GM23338 (cell line): ENCODE measurements at regions not wholly inside any gene's neighbourhood (a gene's known extent, or its start where the extent isn't known, plus 50 kb on each side); places are given as distances from the start of the nearest gene placed in this dataset.

Experiments
- ATAC-seq: fragments of 200-7000 bp; cut with Tn5 transposase; 3 replicates; pipeline ENCODE4 v1.9.1; 2020
- DNase-seq: peaks from one replicate; pipeline ENCODE4 v3.0.0-alpha.2; 2015; ENCODE audit warnings: low spot score
- H2AFZ ChIP-seq: fragments of 200-600 bp; sonication (generic); 2 replicates; pipeline ENCODE4 v1.8.0; 2016; ENCODE audit warnings: antibody characterized with exemption, mild to moderate bottlenecking, moderate library complexity
- H3F3A ChIP-seq: fragments of 200-600 bp; sonication (generic); replicated peaks from 2 replicates; pipeline ENCODE4 v1.8.0; 2017; ENCODE audit warnings: antibody characterized with exemption, mixed run types, low read depth
- H3K27ac ChIP-seq: fragments of 200-600 bp; sonication (generic); 2 replicates; pipeline ENCODE4 v1.6.1; 2016; ENCODE audit warnings: low read depth
- H3K27me3 ChIP-seq: fragments of 200-600 bp; sonication (generic); 2 replicates; pipeline ENCODE4 v1.8.0; 2016; ENCODE audit warnings: mild to moderate bottlenecking, mixed run types, moderate library complexity; ENCODE audit not compliant: insufficient read depth
- H3K36me3 ChIP-seq: fragments of 200-600 bp; sonication (generic); 2 replicates; pipeline ENCODE4 v1.8.0; 2016; ENCODE audit warnings: mild to moderate bottlenecking; ENCODE audit not compliant: insufficient read depth
- H3K4me1 ChIP-seq: fragments of 200-600 bp; sonication (generic); 2 replicates; pipeline ENCODE4 v1.8.0; 2016; ENCODE audit warnings: mild to moderate bottlenecking, moderate library complexity; ENCODE audit not compliant: insufficient read depth
- H3K4me2 ChIP-seq: fragments of 200-600 bp; sonication (generic); 2 replicates; pipeline ENCODE4 v1.7.1; 2017; ENCODE audit warnings: mixed run types
- H3K4me3 ChIP-seq: fragments of 200-600 bp; sonication (generic); 2 replicates; pipeline ENCODE4 v1.6.1; 2016; ENCODE audit warnings: mixed run types
- H3K79me2 ChIP-seq: fragments of 200-600 bp; sonication (generic); replicated peaks from 2 replicates; pipeline ENCODE4 v1.8.0; 2017; ENCODE audit warnings: mild to moderate bottlenecking; ENCODE audit not compliant: insufficient read depth
- H3K9me2 ChIP-seq: fragments of 200-600 bp; sonication (generic); 2 replicates; pipeline ENCODE4 v1.8.0; 2017; ENCODE audit not compliant: insufficient read depth
- H4K20me1 ChIP-seq: fragments of 200-600 bp; sonication (generic); replicated peaks from 2 replicates; pipeline ENCODE4 v1.8.0; 2017; ENCODE audit warnings: mild to moderate bottlenecking; ENCODE audit not compliant: insufficient read depth
- H3K27ac Mint-ChIP-seq: 2 replicates; pipeline ENCODE4 v1.8.0; 2020; ENCODE audit warnings: inconsistent platforms, mild to moderate bottlenecking, moderate library complexity, mixed read lengths
- H3K27me3 Mint-ChIP-seq: 3 replicates; pipeline ENCODE4 v1.8.0; 2022; ENCODE audit warnings: low read depth, mild to moderate bottlenecking, moderate library complexity, mixed read lengths, inconsistent platforms; ENCODE audit not compliant: insufficient read depth, poor library complexity
- H3K36me3 Mint-ChIP-seq: 3 replicates; pipeline ENCODE4 v1.8.0; 2021; ENCODE audit warnings: low read depth, mild to moderate bottlenecking, inconsistent platforms, moderate library complexity, mixed read lengths
- H3K4me1 Mint-ChIP-seq: 3 replicates; pipeline ENCODE4 v1.8.0; 2020; ENCODE audit warnings: mild to moderate bottlenecking, inconsistent platforms, mixed read lengths
- H3K4me3 Mint-ChIP-seq: 3 replicates; pipeline ENCODE4 v1.8.0; 2021; ENCODE audit warnings: moderate library complexity, mild to moderate bottlenecking, inconsistent platforms, mixed read lengths
- H3K9me3 Mint-ChIP-seq: 3 replicates; pipeline ENCODE4 v1.8.0; 2020; ENCODE audit warnings: moderate library complexity, mild to moderate bottlenecking, inconsistent platforms, mixed read lengths
- CREB1 ChIP-seq: fragments of 250-450 bp; sonication (Bioruptor Pico); IDR thresholded peaks from 2 replicates; pipeline ENCODE4 v1.5.0; 2020; ENCODE audit warnings: low read depth, mild to moderate bottlenecking, moderate library complexity
- EZH2 ChIP-seq: fragments of 200-600 bp; sonication (generic); IDR thresholded peaks from one replicate; pipeline ENCODE4 v1.8.0; 2017; ENCODE audit warnings: antibody characterized with exemption, mild to moderate bottlenecking, low read depth; ENCODE audit not compliant: unreplicated experiment
- EZH2phosphoT487 ChIP-seq: fragments of 200-600 bp; sonication (generic); IDR thresholded peaks from one replicate; pipeline ENCODE4 v1.8.1; 2018; ENCODE audit warnings: antibody characterized with exemption; ENCODE audit not compliant: unreplicated experiment
- JUNB ChIP-seq: IDR thresholded peaks from one replicate; pipeline ENCODE4 v1.6.1; 2016; ENCODE audit warnings: antibody characterized with exemption; ENCODE audit not compliant: unreplicated experiment
- NANOG ChIP-seq: IDR thresholded peaks from 2 replicates; pipeline ENCODE4 v1.6.1; 2016; ENCODE audit warnings: antibody characterized with exemption, borderline replicate concordance
- POLR2AphosphoS5 ChIP-seq: IDR thresholded peaks from 2 replicates; pipeline ENCODE4 v1.6.1; 2016; ENCODE audit warnings: antibody characterized with exemption, low read depth
- REST ChIP-seq: IDR thresholded peaks from one replicate; pipeline ENCODE4 v1.6.1; 2018; ENCODE audit warnings: antibody characterized with exemption; ENCODE audit not compliant: unreplicated experiment
- STAT1 ChIP-seq: IDR thresholded peaks from one replicate; pipeline ENCODE4 v1.6.1; 2016; ENCODE audit warnings: antibody characterized with exemption; ENCODE audit not compliant: unreplicated experiment
- ZNF114 ChIP-seq: fragments of 250-450 bp; sonication (Bioruptor Pico); IDR thresholded peaks from 2 replicates; pipeline ENCODE4 v1.5.0; 2020; ENCODE audit warnings: mild to moderate bottlenecking, moderate library complexity
- ZNF331 ChIP-seq: fragments of 250-450 bp; sonication (Bioruptor Pico); IDR thresholded peaks from 2 replicates; pipeline ENCODE4 v1.5.0; 2020; ENCODE audit warnings: low read depth, mild to moderate bottlenecking, moderate library complexity
- TF ChIP-seq, protein P1 (sequence below): fragments of 250-450 bp; sonication (Bioruptor Pico); IDR thresholded peaks from 2 replicates; pipeline ENCODE4 v1.5.0; 2020; ENCODE audit warnings: mild to moderate bottlenecking, moderate library complexity
- TF ChIP-seq, protein P2 (sequence below): IDR thresholded peaks from 2 replicates; pipeline ENCODE4 v1.6.1; 2016; ENCODE audit warnings: antibody characterized with exemption
- TF ChIP-seq, protein P3 (sequence below), 2 experiments: fragments of 200-600 bp in 1 of 2; sonication (generic) in 1 of 2; conservative IDR thresholded peaks; 2 replicates each; pipeline versions ENCODE4 v1.5.1 to v1.6.1; 2016 to 2017; ENCODE audit warnings: antibody characterized with exemption in 2 of 2, low read depth in 2 of 2, mild to moderate bottlenecking in 2 of 2, moderate library complexity in 1 of 2

DNA sequence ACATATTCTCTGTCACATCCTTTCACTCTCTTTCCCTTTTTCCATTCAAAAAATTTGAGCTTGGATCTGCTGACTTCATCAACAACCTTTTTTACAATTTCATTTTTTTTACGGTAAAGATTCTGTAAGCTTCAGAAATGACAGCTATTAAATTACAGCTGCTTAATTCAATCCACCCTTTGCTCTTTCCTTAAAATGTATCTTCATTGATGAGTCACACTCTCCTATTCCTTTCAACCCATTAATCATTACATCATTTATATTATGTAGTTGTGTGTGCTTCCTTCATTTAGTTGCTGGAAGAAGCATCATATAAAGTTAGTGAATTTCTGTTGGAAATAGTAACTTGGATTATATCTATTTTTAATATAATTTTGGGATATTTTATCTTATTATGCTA is 67.1 kb upstream of the MAGI2 start:
- DNase-seq = no peak

More for the DNA sequence above, 67.1 kb upstream of the MAGI2 start:
- Histone ChIP-seq H3K27me3 (no peaks in the 10 kb centered on the region), H3K27ac (no peak overlapping the region), H3K9me2 (0 out of 2 replicates have a peak, but pooled peaks cover 3% of the 10 kb centered on the region), H3K36me3 (no peaks in the 10 kb centered on the region), H3F3A (no peaks in the 10 kb centered on the region), H4K20me1 (no peaks in the 10 kb centered on the region), H2AFZ (no peak overlapping the region), H3K79me2 (no peaks in the 10 kb centered on the region), H3K4me3 (no peak overlapping the region), H3K4me2 (no peak overlapping the region), H3K4me1 (no peaks in the 10 kb centered on the region)
- Mint-ChIP-seq H3K27ac (no peak overlapping the region), H3K27me3 (no peaks in the 10 kb centered on the region), H3K4me3 (no peak overlapping the region), H3K9me3 (no peaks in the 10 kb centered on the region), H3K36me3 (no peaks in the 10 kb centered on the region), H3K4me1 (peaks cover 6% of the 10 kb centered on the region; the same call in 2 of the 3 replicates)
- ATAC-seq = no peak
- no peak for TF ChIP-seq ZNF114 (CRISPR knock-in tag)
- no peak for TF ChIP-seq EZH2phosphoT487
- TF ChIP-seq, protein P1, sequence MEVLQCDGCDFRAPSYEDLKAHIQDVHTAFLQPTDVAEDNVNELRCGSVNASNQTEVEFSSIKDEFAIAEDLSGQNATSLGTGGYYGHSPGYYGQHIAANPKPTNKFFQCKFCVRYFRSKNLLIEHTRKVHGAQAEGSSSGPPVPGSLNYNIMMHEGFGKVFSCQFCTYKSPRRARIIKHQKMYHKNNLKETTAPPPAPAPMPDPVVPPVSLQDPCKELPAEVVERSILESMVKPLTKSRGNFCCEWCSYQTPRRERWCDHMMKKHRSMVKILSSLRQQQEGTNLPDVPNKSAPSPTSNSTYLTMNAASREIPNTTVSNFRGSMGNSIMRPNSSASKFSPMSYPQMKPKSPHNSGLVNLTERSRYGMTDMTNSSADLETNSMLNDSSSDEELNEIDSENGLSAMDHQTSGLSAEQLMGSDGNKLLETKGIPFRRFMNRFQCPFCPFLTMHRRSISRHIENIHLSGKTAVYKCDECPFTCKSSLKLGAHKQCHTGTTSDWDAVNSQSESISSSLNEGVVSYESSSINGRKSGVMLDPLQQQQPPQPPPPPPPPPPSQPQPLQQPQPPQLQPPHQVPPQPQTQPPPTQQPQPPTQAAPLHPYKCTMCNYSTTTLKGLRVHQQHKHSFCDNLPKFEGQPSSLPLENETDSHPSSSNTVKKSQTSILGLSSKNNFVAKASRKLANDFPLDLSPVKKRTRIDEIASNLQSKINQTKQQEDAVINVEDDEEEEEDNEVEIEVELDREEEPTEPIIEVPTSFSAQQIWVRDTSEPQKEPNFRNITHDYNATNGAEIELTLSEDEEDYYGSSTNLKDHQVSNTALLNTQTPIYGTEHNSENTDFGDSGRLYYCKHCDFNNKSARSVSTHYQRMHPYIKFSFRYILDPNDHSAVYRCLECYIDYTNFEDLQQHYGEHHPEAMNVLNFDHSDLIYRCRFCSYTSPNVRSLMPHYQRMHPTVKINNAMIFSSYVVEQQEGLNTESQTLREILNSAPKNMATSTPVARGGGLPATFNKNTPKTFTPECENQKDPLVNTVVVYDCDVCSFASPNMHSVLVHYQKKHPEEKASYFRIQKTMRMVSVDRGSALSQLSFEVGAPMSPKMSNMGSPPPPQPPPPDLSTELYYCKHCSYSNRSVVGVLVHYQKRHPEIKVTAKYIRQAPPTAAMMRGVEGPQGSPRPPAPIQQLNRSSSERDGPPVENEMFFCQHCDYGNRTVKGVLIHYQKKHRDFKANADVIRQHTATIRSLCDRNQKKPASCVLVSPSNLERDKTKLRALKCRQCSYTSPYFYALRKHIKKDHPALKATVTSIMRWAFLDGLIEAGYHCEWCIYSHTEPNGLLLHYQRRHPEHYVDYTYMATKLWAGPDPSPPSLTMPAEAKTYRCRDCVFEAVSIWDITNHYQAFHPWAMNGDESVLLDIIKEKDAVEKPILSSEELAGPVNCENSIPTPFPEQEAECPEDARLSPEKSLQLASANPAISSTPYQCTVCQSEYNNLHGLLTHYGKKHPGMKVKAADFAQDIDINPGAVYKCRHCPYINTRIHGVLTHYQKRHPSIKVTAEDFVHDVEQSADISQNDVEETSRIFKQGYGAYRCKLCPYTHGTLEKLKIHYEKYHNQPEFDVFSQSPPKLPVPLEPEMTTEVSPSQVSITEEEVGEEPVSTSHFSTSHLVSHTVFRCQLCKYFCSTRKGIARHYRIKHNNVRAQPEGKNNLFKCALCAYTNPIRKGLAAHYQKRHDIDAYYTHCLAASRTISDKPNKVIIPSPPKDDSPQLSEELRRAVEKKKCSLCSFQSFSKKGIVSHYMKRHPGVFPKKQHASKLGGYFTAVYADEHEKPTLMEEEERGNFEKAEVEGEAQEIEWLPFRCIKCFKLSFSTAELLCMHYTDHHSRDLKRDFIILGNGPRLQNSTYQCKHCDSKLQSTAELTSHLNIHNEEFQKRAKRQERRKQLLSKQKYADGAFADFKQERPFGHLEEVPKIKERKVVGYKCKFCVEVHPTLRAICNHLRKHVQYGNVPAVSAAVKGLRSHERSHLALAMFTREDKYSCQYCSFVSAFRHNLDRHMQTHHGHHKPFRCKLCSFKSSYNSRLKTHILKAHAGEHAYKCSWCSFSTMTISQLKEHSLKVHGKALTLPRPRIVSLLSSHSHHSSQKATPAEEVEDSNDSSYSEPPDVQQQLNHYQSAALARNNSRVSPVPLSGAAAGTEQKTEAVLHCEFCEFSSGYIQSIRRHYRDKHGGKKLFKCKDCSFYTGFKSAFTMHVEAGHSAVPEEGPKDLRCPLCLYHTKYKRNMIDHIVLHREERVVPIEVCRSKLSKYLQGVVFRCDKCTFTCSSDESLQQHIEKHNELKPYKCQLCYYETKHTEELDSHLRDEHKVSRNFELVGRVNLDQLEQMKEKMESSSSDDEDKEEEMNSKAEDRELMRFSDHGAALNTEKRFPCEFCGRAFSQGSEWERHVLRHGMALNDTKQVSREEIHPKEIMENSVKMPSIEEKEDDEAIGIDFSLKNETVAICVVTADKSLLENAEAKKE (CRISPR knock-in tag) = no peak
- no peak for TF ChIP-seq ZNF331 (CRISPR knock-in tag)
- TF ChIP-seq, protein P2, sequence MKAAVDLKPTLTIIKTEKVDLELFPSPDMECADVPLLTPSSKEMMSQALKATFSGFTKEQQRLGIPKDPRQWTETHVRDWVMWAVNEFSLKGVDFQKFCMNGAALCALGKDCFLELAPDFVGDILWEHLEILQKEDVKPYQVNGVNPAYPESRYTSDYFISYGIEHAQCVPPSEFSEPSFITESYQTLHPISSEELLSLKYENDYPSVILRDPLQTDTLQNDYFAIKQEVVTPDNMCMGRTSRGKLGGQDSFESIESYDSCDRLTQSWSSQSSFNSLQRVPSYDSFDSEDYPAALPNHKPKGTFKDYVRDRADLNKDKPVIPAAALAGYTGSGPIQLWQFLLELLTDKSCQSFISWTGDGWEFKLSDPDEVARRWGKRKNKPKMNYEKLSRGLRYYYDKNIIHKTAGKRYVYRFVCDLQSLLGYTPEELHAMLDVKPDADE = no peak
- no peak for TF ChIP-seq JUNB
- no peak for TF ChIP-seq EZH2
- TF ChIP-seq STAT1 = no peak
- no peak for TF ChIP-seq NANOG
- TF ChIP-seq CREB1 (CRISPR knock-in tag) = no peak
- TF ChIP-seq POLR2AphosphoS5 = no peak
- TF ChIP-seq REST = no peak
- TF ChIP-seq, protein P3, sequence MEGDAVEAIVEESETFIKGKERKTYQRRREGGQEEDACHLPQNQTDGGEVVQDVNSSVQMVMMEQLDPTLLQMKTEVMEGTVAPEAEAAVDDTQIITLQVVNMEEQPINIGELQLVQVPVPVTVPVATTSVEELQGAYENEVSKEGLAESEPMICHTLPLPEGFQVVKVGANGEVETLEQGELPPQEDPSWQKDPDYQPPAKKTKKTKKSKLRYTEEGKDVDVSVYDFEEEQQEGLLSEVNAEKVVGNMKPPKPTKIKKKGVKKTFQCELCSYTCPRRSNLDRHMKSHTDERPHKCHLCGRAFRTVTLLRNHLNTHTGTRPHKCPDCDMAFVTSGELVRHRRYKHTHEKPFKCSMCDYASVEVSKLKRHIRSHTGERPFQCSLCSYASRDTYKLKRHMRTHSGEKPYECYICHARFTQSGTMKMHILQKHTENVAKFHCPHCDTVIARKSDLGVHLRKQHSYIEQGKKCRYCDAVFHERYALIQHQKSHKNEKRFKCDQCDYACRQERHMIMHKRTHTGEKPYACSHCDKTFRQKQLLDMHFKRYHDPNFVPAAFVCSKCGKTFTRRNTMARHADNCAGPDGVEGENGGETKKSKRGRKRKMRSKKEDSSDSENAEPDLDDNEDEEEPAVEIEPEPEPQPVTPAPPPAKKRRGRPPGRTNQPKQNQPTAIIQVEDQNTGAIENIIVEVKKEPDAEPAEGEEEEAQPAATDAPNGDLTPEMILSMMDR (conservative IDR thresholded peaks at IDR 0.05; ENCODE audit: low read depth in 2 of 2) = no peak
